ENCODE measurements at regions not wholly inside any gene's neighbourhood (a gene's known extent, or its start where the extent isn't known, plus 50 kb on each side); places are given as distances from the start of the nearest gene placed in this dataset.
"Not testable (repeated sequence)": the region's sequence is repeated elsewhere in the genome, so short reads cannot be mapped to it uniquely, and the experiment has no call there.

GRCh38 chr6:164057876-164058275 lies 643.4 kb downstream of the QKI start:
- no peak overlapping the region for H3K27ac ChIP-seq
- no peak for TF ChIP-seq CTCF (conservative IDR thresholded peaks at IDR 0.05)

GRCh38 chr6:164051427-164051826 lies 636.9 kb downstream of the QKI start:
- TF ChIP-seq CTCF (conservative IDR thresholded peaks at IDR 0.05) = no peak
- H3K27ac ChIP-seq = no peak overlapping the region

GRCh38 chr6:164049517-164049988 lies 635.0 kb downstream of the QKI start:
- TF ChIP-seq CTCF (conservative IDR thresholded peaks at IDR 0.05) = no peak
- no peak overlapping the region for H3K27ac ChIP-seq

- no peak overlapping the region for H3K27ac ChIP-seq
- TF ChIP-seq CTCF (conservative IDR thresholded peaks at IDR 0.05) = no peak
Measured at GRCh38 chr6:164048840-164049516, 634.5 kb downstream of the QKI start.

GRCh38 chr6:164045082-164045481 lies 630.6 kb downstream of the QKI start:
- no peak overlapping the region for H3K27ac ChIP-seq
- TF ChIP-seq CTCF (conservative IDR thresholded peaks at IDR 0.05) = no peak

- not testable (repeated sequence) for H3K27ac ChIP-seq
Measured at GRCh38 chr6:164043656-164044055, 629.1 kb downstream of the QKI start.

- TF ChIP-seq CTCF (conservative IDR thresholded peaks at IDR 0.05) = no peak
- H3K27ac ChIP-seq = no peak overlapping the region
Measured at GRCh38 chr6:164042212-164042611, 627.7 kb downstream of the QKI start.

GRCh38 chr6:164040994-164041393 lies 626.5 kb downstream of the QKI start:
- no peak for TF ChIP-seq CTCF (conservative IDR thresholded peaks at IDR 0.05)
- no peak overlapping the region for H3K27ac ChIP-seq
